Heart right ventricle (tissue), 16 donors: ENCODE measurements at regions not wholly inside any gene's neighbourhood (a gene's known extent, or its start where the extent isn't known, plus 50 kb on each side); places are given as distances from the start of the nearest gene placed in this dataset.
"Not testable (repeated sequence)": the region's sequence is repeated elsewhere in the genome, so short reads cannot be mapped to it uniquely, and the experiment has no call there.

ENCODE experiments used
- ATAC-seq, 8 donors: fragments of 200-7000 bp; cut with Tn5 transposase; one replicate each; pipeline ENCODE4 v1.9.1; 2020; ENCODE audit warnings: mild to moderate bottlenecking in 8 of 8, moderate library complexity in 8 of 8, moderate number of reproducible peaks in 1 of 8
- DNase-seq, 2 donors: peaks; one replicate each; pipeline ENCODE4 v3.0.0-alpha.2; 2020
- H3K27ac ChIP-seq, 10 donors: fragments of 200-600 bp; sonication (generic) in 2 of 10; one replicate each; pipeline versions ENCODE4 v1.5.0 to v1.8.0; 2020 to 2022; ENCODE audit warnings: mild to moderate bottlenecking in 3 of 10
- H3K27me3 ChIP-seq, 7 donors: fragments of 200-600 bp; one replicate each; pipeline ENCODE4 v1.8.0; 2021 to 2022; ENCODE audit warnings: mild to moderate bottlenecking in 2 of 7
- H3K36me3 ChIP-seq, 9 donors: fragments of 200-600 bp; sonication (generic) in 1 of 9; one replicate each; pipeline versions ENCODE4 v1.5.0 to v1.8.0; 2020 to 2022; ENCODE audit warnings: mild to moderate bottlenecking in 2 of 9
- H3K4me1 ChIP-seq, 9 donors: fragments of 200-600 bp; sonication (generic) in 1 of 9; one replicate each; pipeline versions ENCODE4 v1.5.0 to v1.8.0; 2020 to 2022; ENCODE audit warnings: mild to moderate bottlenecking in 4 of 9
- H3K4me3 ChIP-seq, 10 donors: fragments of 200-600 bp; sonication (generic) in 2 of 10; one replicate each; pipeline versions ENCODE4 v1.5.0 to v1.8.0; 2020 to 2022; ENCODE audit warnings: mild to moderate bottlenecking in 7 of 10, moderate library complexity in 2 of 10
- H3K9me3 ChIP-seq, 11 donors: fragments of 200-600 bp in 10 of 11; sonication (generic) in 2 of 11; one replicate each; pipeline versions ENCODE4 v1.5.0 to v1.8.0; 2013 to 2022; ENCODE audit warnings: mild to moderate bottlenecking in 2 of 11, control low read depth in 1 of 11, moderate library complexity in 1 of 11
- WGBS, 2 donors: extraction: QIAGEN DNeasy Blood & Tissue Kit; methylation state at CpG; one replicate each; pipeline ENCODE4 v1.1.7; 2013; ENCODE audit warnings: inconsistent platforms in 1 of 2; 5-methylcytosine and 5-hydroxymethylcytosine counted together
- intact Hi-C, 10 donors: fragments of 100-400 bp; cut with DNase I; formaldehyde crosslinking; loops; one replicate each; pipeline versions ENCODE4 v1.11.1 to v1.14.2; 2022
- TF ChIP-seq, protein P1 (sequence below), 9 donors: fragments of 200-600 bp; sonication (generic) in 2 of 9; IDR thresholded peaks; one replicate each; pipeline versions ENCODE4 v1.5.0 to v1.8.0; 2021 to 2022; ENCODE audit warnings: antibody characterized with exemption in 9 of 9, mild to moderate bottlenecking in 5 of 9, moderate library complexity in 1 of 9
- donor health status: Arrhythmogenic right ventricular cardiomyopathy.
- donor health status: ischemic (EF 13 %, LVEDD 7.1; RV severe dilation, severe dysfunction).
- donor health status: healthy with polysubstance abuse.
- donor health status: DM: no; HTN: yes; CAD: no.
- donor health status: DM: no; HTN: no; CAD: no.
- donor health status: ischemic (EF 25% LVEDD 6.9; RV normal size, moderate dysfunction).
- donor health status: ischemic (EF 25% LVEDD 5.7; RV mildly dilated, moderate dysfunction).
- donor health status: healthy.
- donor health status: DM: yes; HTN: yes; CAD: no.
- donor health status: Ischemic cardiomyopathy.
- donor health status: ischemic (EF 35%, LVEDD 5.7; RV mildly dilated, moderate dysfunction).
- donor health status: nonischemic (EF 11% LVEDD 7.7; RV severe dilation, severe dysfunction).
- donor health status: DM: yes; HTN: yes; CAD: no.
- donor health status: PGD.
- donor health status: ischemic (EF 29% LVEDD 5.4; RV normal size, mild dysfunction).
- donor health status: nonischemic (EF 23%, LVEDD 6.1; RV moderate dilation, normal function).

DNA sequence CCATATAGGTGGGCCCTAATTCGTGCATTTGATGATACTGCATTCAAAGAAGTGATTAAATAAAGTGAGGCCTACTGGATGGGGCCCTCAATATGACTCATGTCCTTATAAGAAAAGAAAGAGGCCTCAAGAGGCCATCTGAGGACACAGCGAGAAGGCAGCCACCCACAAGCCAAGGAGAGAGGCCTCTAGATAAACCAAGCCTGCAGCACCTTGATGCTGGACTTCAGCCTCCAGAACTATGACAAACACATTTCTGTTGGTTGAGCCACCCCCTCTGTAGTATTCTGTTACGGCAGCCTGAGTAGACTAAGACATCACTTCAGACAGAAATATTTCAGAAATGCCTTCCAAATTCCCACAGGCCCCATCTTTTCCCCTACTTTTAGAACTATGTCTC, 82.5 kb upstream of the PLEKHG1 start:
- ATAC-seq (no peak), DNase-seq (no peak)
- TF ChIP-seq, protein P1, sequence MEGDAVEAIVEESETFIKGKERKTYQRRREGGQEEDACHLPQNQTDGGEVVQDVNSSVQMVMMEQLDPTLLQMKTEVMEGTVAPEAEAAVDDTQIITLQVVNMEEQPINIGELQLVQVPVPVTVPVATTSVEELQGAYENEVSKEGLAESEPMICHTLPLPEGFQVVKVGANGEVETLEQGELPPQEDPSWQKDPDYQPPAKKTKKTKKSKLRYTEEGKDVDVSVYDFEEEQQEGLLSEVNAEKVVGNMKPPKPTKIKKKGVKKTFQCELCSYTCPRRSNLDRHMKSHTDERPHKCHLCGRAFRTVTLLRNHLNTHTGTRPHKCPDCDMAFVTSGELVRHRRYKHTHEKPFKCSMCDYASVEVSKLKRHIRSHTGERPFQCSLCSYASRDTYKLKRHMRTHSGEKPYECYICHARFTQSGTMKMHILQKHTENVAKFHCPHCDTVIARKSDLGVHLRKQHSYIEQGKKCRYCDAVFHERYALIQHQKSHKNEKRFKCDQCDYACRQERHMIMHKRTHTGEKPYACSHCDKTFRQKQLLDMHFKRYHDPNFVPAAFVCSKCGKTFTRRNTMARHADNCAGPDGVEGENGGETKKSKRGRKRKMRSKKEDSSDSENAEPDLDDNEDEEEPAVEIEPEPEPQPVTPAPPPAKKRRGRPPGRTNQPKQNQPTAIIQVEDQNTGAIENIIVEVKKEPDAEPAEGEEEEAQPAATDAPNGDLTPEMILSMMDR (IDR thresholded peaks at IDR 0.05), result no peak
- 64 to 96% methylated on average over 3 of the region's 3 CpGs for WGBS, 2 donors
- H3K36me3 ChIP-seq, result no peaks in the 10 kb centered on the region
- no peaks in the 10 kb centered on the region for H3K9me3 ChIP-seq
- H3K27me3 ChIP-seq, result no peaks in the 10 kb centered on the region
- no peak overlapping the region for H3K4me3 ChIP-seq
- intact Hi-C loops, result no loop called here
- H3K4me1 ChIP-seq, result peaks cover 0 to 7% (median 0%) of the 10 kb centered on the region in 9 donors
- no peak overlapping the region for H3K27ac ChIP-seq

DNA sequence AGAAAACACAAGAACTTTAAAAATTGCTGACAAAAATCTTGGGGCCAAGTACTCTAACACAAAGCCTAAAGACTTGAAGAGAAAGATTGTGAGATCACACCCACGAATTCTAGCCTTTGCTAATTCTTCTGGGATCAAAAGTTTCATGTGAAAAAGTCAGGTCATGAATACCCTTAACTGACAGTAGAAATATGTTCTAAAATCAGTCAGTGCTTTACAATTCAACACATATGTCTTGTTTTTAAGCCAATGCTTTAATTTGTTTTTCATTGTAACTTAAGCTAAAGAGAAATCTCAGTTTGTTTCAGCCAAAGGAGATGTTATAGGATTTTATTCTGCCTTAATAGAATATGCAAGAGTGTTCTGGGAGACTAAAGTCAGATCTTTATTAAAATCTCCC, 78.2 kb upstream of the PLEKHG1 start:
- no peak overlapping the region for H3K4me3 ChIP-seq
- WGBS, 2 donors, result 81% methylated on average over 1 of the region's 1 CpG
- H3K27ac ChIP-seq, result no peak overlapping the region
- peaks cover 0 to 7% (median 0%) of the 10 kb centered on the region in 9 donors for H3K4me1 ChIP-seq
- H3K27me3 ChIP-seq, result no peaks in the 10 kb centered on the region
- intact Hi-C loops, result no loop called here
- no peaks in the 10 kb centered on the region for H3K9me3 ChIP-seq
- no peaks in the 10 kb centered on the region for H3K36me3 ChIP-seq
- no peak for ATAC-seq
- TF ChIP-seq, protein P1 (IDR thresholded peaks at IDR 0.05), result no peak
- DNase-seq, result no peak

DNA sequence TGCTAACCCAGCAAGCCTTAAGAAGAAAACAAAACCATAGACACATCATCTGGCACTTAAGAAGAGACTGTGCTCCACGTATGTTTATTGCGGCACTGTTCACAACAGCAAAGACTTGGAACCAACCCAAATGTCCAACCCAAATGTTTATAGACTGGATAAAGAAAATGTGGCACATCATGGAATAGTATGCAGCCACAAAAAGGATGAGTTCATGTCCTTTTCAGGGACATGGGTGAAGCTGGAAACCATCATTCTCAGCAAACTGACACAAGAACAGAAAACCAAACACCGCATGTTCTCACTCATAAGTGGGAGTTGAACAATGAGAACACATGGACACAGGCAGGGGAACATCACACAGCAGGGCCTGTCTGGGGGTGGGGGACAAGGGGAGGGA, 76.5 kb upstream of the PLEKHG1 start:
- intact Hi-C loops, H3K9me3 ChIP-seq, H3K27me3 ChIP-seq, H3K4me3 ChIP-seq, DNase-seq, H3K36me3 ChIP-seq, H3K27ac ChIP-seq, ATAC-seq, H3K4me1 ChIP-seq: not testable (repeated sequence)
- WGBS, 2 donors, result 98% methylated on average over 3 of the region's 3 CpGs

DNA sequence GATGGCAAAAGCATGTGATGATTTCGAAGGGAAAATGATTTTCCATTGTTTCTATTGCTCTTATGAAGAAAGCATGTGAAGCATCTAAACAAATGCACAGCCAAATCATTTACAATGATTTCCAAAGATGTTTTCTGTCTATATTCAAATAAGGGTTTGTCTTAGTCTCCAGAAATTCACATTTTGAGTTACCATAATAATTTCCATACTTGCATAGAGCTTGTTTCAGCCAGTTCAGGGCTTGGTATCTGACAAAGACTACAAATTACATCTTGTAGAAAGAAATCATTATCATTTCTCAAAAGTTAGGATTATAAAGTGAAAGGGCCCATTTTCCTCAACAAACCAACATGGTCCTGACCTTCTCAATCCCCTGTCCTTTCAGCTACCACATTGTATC, 74.4 kb upstream of the PLEKHG1 start:
- Histone ChIP-seq H3K9me3 (no peaks in the 10 kb centered on the region), H3K4me1 (peaks cover 0 to 20% (median 7%) of the 10 kb centered on the region in 9 donors), H3K36me3 (no peaks in the 10 kb centered on the region), H3K27ac (no peak overlapping the region), H3K4me3 (no peak overlapping the region), H3K27me3 (no peaks in the 10 kb centered on the region)
- intact Hi-C loops, result no loop called here
- WGBS, 2 donors, result 95% methylated on average over 1 of the region's 1 CpG
- ATAC-seq (no peak), DNase-seq (no peak)
- TF ChIP-seq, protein P1 (IDR thresholded peaks at IDR 0.05), result no peak

DNA sequence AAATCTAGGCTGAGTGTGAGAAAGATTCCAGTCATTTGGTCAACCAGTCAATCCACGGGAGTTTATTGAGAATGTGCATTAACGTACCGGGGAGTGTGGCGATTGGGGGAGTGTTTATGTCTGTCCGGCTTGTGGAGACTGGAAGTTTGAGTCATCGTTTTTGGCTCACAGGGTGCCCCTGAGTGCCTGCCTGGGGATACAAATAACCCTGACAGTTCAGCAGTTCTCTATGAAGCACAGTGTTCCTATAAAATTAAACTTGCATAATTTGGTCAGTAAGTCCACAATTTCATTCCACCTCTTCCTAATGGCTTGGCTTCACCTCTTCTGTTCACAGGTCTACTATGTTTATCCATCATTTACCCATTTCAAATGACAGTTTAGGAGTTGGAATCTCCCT, 72.6 kb upstream of the PLEKHG1 start:
- no peak overlapping the region for H3K4me3 ChIP-seq
- ATAC-seq, result peak in 2 of 8 donors; percentile 45 to 47

More for the DNA sequence above, 72.6 kb upstream of the PLEKHG1 start:
- TF ChIP-seq, protein P1 (IDR thresholded peaks at IDR 0.05), result no peak
- Histone ChIP-seq H3K4me1 (peaks cover 0 to 15% (median 7%) of the 10 kb centered on the region in 9 donors), H3K9me3 (no peaks in the 10 kb centered on the region), H3K27ac (no peak overlapping the region), H3K27me3 (no peaks in the 10 kb centered on the region), H3K36me3 (no peaks in the 10 kb centered on the region)
- 63 to 79% methylated on average over 6 of the region's 6 CpGs for WGBS, 2 donors
- DNase-seq, result no peak
- intact Hi-C loops, result no loop called here
